Thymus (tissue), 11 donors: ENCODE measurements at regions not wholly inside any gene's neighbourhood (a gene's known extent, or its start where the extent isn't known, plus 50 kb on each side); places are given as distances from the start of the nearest gene placed in this dataset.

Experiments
- DNase-seq, 9 donors: peaks; one replicate each; pipeline ENCODE4 v3.0.0-alpha.2; 2013; ENCODE audit warnings: low spot score in 9 of 9, low read depth in 6 of 9, missing footprints in 1 of 9
- H3K27ac ChIP-seq, 2 donors: one replicate each; pipeline ENCODE4 v1.5.1; 2013; ENCODE audit warnings: control low read depth in 1 of 2, low read depth in 1 of 2, low read length in 1 of 2, mild to moderate bottlenecking in 1 of 2, moderate library complexity in 1 of 2
- H3K27me3 ChIP-seq, 2 donors: one replicate each; pipeline ENCODE4 v1.5.1; 2013; ENCODE audit warnings: low read length in 1 of 2; ENCODE audit not compliant: control insufficient read depth in 2 of 2, insufficient read depth in 1 of 2
- H3K36me3 ChIP-seq, 2 donors: one replicate each; pipeline ENCODE4 v1.5.1; 2013; ENCODE audit warnings: low read length in 1 of 2, mild to moderate bottlenecking in 1 of 2, moderate library complexity in 1 of 2; ENCODE audit not compliant: control insufficient read depth in 2 of 2, insufficient read depth in 2 of 2
- H3K4me1 ChIP-seq, 2 donors: one replicate each; pipeline ENCODE4 v1.5.1; 2013; ENCODE audit warnings: low read length in 2 of 2; ENCODE audit not compliant: control insufficient read depth in 2 of 2, insufficient read depth in 2 of 2
- H3K4me3 ChIP-seq, 2 donors: one replicate each; pipeline ENCODE4 v1.5.1; 2013; ENCODE audit warnings: low read length in 2 of 2, control low read depth in 1 of 2, mild to moderate bottlenecking in 1 of 2
- H3K9me3 ChIP-seq, 2 donors: one replicate each; pipeline ENCODE4 v1.5.1; 2013; ENCODE audit warnings: low read length in 1 of 2, mild to moderate bottlenecking in 1 of 2; ENCODE audit not compliant: control insufficient read depth in 2 of 2, insufficient read depth in 1 of 2
- WGBS: extraction: QIAGEN DNeasy Blood & Tissue Kit; methylation state at CpG from one replicate; pipeline ENCODE4 v1.1.7; 2013; 5-methylcytosine and 5-hydroxymethylcytosine counted together
- donor health status: healthy.

GRCh38 chr13:85879014-85879413 lies 79.8 kb upstream of the SLITRK6 start:
- Histone ChIP-seq H3K9me3 (no peaks in the 10 kb centered on the region), H3K27ac (no peak overlapping the region), H3K4me1 (no peaks in the 10 kb centered on the region), H3K4me3 (no peak overlapping the region), H3K36me3 (no peaks in the 10 kb centered on the region), H3K27me3 (no peaks in the 10 kb centered on the region)
- DNase-seq: no peak
- WGBS: 91% methylated on average over 2 of the region's 2 CpGs

- Histone ChIP-seq H3K36me3 (no peaks in the 10 kb centered on the region), H3K27ac (no peak overlapping the region), H3K4me1 (no peaks in the 10 kb centered on the region), H3K9me3 (no peaks in the 10 kb centered on the region), H3K4me3 (no peak overlapping the region), H3K27me3 (no peaks in the 10 kb centered on the region)
- peak in 1 of 9 donors; percentile 4 for DNase-seq
- WGBS: 79% methylated on average over 1 of the region's 1 CpG
Measured at GRCh38 chr13:85864963-85865530, 65.8 kb upstream of the SLITRK6 start.

- no peak overlapping the region for H3K4me3 ChIP-seq
- peaks cover 2 to 23% of the 10 kb centered on the region in 2 donors for H3K9me3 ChIP-seq
- no peaks in the 10 kb centered on the region for H3K36me3 ChIP-seq
- no peak overlapping the region for H3K27ac ChIP-seq
- DNase-seq: no peak
- no peaks in the 10 kb centered on the region for H3K4me1 ChIP-seq
- WGBS: 92% methylated on average over 11 of the region's 11 CpGs
- H3K27me3 ChIP-seq: no peaks in the 10 kb centered on the region
Measured at GRCh38 chr13:85853901-85854663, 54.9 kb upstream of the SLITRK6 start.

DNA sequence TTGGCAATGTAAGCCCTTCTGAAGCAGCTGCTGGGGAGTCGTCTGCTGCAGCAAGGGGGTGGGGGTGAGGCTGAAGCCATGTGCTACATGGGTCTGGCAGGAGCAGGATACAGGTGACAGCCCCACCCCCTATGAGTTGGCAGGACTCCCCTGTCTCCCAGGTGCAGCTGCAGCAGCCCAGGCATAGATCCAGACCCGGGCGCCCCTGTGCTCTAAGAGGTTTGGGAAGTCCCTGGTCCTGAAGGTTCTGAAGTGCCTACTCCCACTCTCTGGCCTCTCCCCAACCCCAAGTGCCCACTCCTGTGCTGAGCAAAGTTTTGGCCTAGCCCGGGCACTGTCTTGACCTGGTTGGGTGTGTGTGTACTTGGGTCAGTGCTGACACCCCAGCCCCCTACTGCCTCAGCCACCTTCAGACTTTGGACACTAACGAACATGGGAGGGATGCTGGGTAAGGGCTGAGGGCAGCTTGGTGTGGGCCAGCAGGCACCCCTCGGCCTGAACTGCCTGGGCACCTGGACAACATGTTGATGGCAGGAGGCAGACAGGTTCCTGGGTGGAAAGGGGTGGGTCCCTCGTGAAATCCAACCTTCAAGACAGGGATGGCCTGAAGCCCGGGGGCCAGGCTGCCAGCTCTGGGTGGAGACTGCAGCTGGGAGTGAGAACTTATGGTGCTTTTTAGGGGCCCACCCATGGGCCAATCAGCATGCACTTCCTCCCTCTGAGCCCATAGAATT lies 54.1 kb upstream of the SLITRK6 start:
- no peak for DNase-seq
- no peaks in the 10 kb centered on the region for H3K27me3 ChIP-seq
- no peak overlapping the region for H3K4me3 ChIP-seq
- H3K27ac ChIP-seq: no peak overlapping the region
- H3K4me1 ChIP-seq: no peaks in the 10 kb centered on the region
- 81% methylated on average over 8 of the region's 8 CpGs for WGBS
- H3K36me3 ChIP-seq: no peaks in the 10 kb centered on the region
- H3K9me3 ChIP-seq: peaks cover 2 to 23% of the 10 kb centered on the region in 2 donors
